SU-DHL-6 (cell line): ENCODE measurements at regions not wholly inside any gene's neighbourhood (a gene's known extent, or its start where the extent isn't known, plus 50 kb on each side); places are given as distances from the start of the nearest gene placed in this dataset.

Source experiments
- H2AFZ ChIP-seq: fragments of 200-600 bp; sonication (generic); 2 replicates; pipeline ENCODE4 v1.6.1; 2014; ENCODE audit warnings: low read depth, mild to moderate bottlenecking, moderate library complexity, mixed read lengths, antibody characterized with exemption, low read length; ENCODE audit not compliant: severe bottlenecking
- H3F3A ChIP-seq: fragments of 200-600 bp; shearing (Covaris generic); 2 replicates; pipeline ENCODE4 v1.6.0; 2016; ENCODE audit warnings: antibody characterized with exemption, mild to moderate bottlenecking; ENCODE audit not compliant: insufficient read depth
- H3K27ac ChIP-seq: fragments of 200-600 bp; sonication (generic); 2 replicates; pipeline ENCODE4 v1.5.1; 2016; ENCODE audit warnings: low read depth, mild to moderate bottlenecking, low read length, moderate library complexity, mixed read lengths
- H3K27me3 ChIP-seq: fragments of 200-600 bp; sonication (generic), shearing (Covaris generic); 2 replicates; pipeline ENCODE4 v1.6.0; 2014; ENCODE audit warnings: mild to moderate bottlenecking, low read length
- H3K36me3 ChIP-seq: fragments of 200-600 bp; sonication (generic); 2 replicates; pipeline ENCODE4 v1.6.1; 2014; ENCODE audit warnings: mild to moderate bottlenecking, low read length, mixed read lengths
- H3K4me2 ChIP-seq: fragments of 300-600, 200-600 bp; shearing (Covaris generic), sonication (generic); 2 replicates; pipeline ENCODE4 v1.6.0; 2014; ENCODE audit warnings: low read length, low read depth, mild to moderate bottlenecking; ENCODE audit not compliant: poor library complexity, severe bottlenecking
- H3K4me3 ChIP-seq: fragments of 200-600 bp; sonication (generic); 2 replicates; pipeline ENCODE4 v1.5.1; 2014; ENCODE audit warnings: antibody characterized with exemption, low read length, mild to moderate bottlenecking, mixed read lengths; ENCODE audit not compliant: insufficient read depth, poor library complexity, severe bottlenecking
- H3K79me2 ChIP-seq: fragments of 200-600 bp; sonication (generic); 2 replicates; pipeline ENCODE4 v1.6.1; 2014; ENCODE audit warnings: mild to moderate bottlenecking, low read length, moderate library complexity; ENCODE audit not compliant: insufficient read depth
- H3K9ac ChIP-seq: fragments of 200-600 bp; sonication (generic); 2 replicates; pipeline ENCODE4 v1.7.0; 2014; ENCODE audit warnings: mild to moderate bottlenecking, low read length
- H3K9me2 ChIP-seq: fragments of 200-600 bp; sonication (generic); replicated peaks from 2 replicates; pipeline ENCODE4 v1.6.1; 2014; ENCODE audit warnings: low read length; ENCODE audit not compliant: insufficient read depth
- H3K9me3 ChIP-seq: fragments of 200-600 bp; sonication (generic); 2 replicates; pipeline ENCODE4 v1.6.1; 2014; ENCODE audit warnings: low read length, mixed read lengths; ENCODE audit not compliant: insufficient read depth
- H4K20me1 ChIP-seq: fragments of 200-600 bp; sonication (generic); 2 replicates; pipeline ENCODE4 v1.6.1; 2014; ENCODE audit warnings: low read depth, mild to moderate bottlenecking, antibody characterized with exemption, low read length, moderate library complexity, mixed read lengths
- CTCF ChIP-seq: fragments of 200-600 bp; sonication (generic); IDR thresholded peaks from one replicate; pipeline ENCODE4 v1.5.1; 2017; ENCODE audit warnings: antibody characterized with exemption, mild to moderate bottlenecking, low read length, moderate library complexity; ENCODE audit not compliant: insufficient read depth, poor library complexity, severe bottlenecking
- EZH2phosphoT487 ChIP-seq: fragments of 200-600 bp; sonication (generic), shearing (Covaris generic); conservative IDR thresholded peaks from 2 replicates; pipeline ENCODE4 v1.6.1; 2018; ENCODE audit warnings: mild to moderate bottlenecking, antibody characterized with exemption, low read length, moderate library complexity, mixed read lengths

DNA sequence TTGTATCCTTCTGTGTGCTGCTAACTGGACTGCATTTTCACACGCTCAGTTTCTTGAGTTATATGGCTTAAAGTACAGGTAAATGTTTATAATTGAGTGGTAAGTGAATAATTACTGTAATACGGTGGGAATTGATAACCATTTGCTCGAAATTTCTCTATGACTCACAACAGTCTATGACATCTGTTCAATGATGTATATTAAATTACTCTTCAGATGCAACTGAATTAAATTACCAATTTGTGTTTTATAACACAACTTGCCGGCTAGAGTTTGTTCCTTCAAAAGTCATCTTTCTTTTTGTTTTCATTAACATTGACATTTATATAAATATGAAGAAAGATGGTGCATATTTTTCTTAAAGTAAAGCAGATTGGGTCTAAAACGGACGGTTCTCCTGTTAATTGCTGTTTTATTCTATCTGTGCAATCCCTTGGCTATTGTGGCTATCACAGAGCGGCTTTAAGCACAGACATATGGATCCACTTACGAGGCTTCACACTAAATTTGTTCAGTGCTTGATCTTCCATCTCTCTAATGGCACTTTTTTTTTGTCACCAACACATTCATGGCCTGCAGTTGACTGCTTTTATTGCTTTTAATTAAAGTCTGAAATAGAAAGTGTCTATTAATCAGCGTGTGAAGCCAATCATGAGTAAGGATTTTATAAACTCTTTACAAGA lies 1291.6 kb upstream of the SLC10A2 start:
- no peak for TF ChIP-seq EZH2phosphoT487
- no peak for TF ChIP-seq CTCF

GRCh38 chr13:104357174-104357573 lies 1291.0 kb upstream of the SLC10A2 start:
- no peaks in the 10 kb centered on the region for H3F3A ChIP-seq
- H3K79me2 ChIP-seq = no peaks in the 10 kb centered on the region
- H3K9ac ChIP-seq = no peak overlapping the region
- no peaks in the 10 kb centered on the region for H3K9me3 ChIP-seq
- no peak overlapping the region for H3K4me3 ChIP-seq
- no peak for TF ChIP-seq CTCF
- no peak for TF ChIP-seq EZH2phosphoT487
- no peaks in the 10 kb centered on the region for H3K9me2 ChIP-seq
- H3K4me2 ChIP-seq = no peak overlapping the region
- H3K27me3 ChIP-seq = no peaks in the 10 kb centered on the region
- H3K36me3 ChIP-seq = no peaks in the 10 kb centered on the region
- no peaks in the 10 kb centered on the region for H4K20me1 ChIP-seq
- no peak overlapping the region for H2AFZ ChIP-seq
- H3K27ac ChIP-seq = no peak overlapping the region

More for the DNA sequence above, 1291.6 kb upstream of the SLC10A2 start:
- Histone ChIP-seq H3K9ac (no peak overlapping the region), H4K20me1 (no peaks in the 10 kb centered on the region), H3K27ac (no peak overlapping the region), H3F3A (no peaks in the 10 kb centered on the region), H3K4me2 (no peak overlapping the region), H3K4me3 (no peak overlapping the region), H2AFZ (no peak overlapping the region), H3K9me3 (no peaks in the 10 kb centered on the region), H3K9me2 (no peaks in the 10 kb centered on the region), H3K79me2 (no peaks in the 10 kb centered on the region), H3K36me3 (no peaks in the 10 kb centered on the region), H3K27me3 (no peaks in the 10 kb centered on the region)

DNA sequence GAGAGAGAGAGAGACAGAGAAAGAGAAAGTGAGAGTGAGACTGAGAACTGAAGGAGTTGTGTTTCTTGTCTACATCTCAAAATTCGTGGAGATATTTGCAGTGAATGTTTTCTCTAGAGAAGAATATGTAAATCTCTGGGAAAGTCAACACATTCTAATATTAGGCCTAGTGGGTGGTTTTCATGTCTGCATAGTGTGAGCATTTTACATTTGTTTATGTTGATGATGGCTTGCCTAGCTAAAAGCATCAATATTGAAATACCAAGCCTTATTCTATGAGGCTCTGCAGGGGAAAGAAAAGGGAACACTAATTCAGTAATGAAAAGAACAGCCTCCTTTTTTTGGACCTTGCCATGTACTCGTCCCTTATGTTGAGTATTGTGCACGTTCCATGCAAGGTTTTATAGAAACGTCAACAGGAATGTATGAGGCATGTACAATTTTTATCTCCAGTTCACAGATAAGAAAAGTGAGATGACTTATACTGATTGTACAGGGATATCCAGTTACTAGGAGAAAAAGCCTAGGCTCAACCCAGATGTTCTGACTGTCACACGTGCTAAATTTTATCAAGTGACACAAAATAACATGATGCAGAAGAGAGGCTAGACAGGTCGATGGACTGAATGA lies 1288.9 kb upstream of the SLC10A2 start:
- Histone ChIP-seq H3F3A (no peaks in the 10 kb centered on the region), H3K4me3 (no peak overlapping the region), H3K27me3 (no peaks in the 10 kb centered on the region), H4K20me1 (no peaks in the 10 kb centered on the region), H3K4me2 (no peak overlapping the region), H3K9me3 (no peaks in the 10 kb centered on the region), H3K79me2 (no peaks in the 10 kb centered on the region), H3K27ac (no peak overlapping the region), H3K36me3 (no peaks in the 10 kb centered on the region), H2AFZ (no peak overlapping the region), H3K9me2 (no peaks in the 10 kb centered on the region), H3K9ac (no peak overlapping the region)
- no peak for TF ChIP-seq CTCF
- TF ChIP-seq EZH2phosphoT487 = no peak
